H1 (cell line): ENCODE measurements at regions not wholly inside any gene's neighbourhood (a gene's known extent, or its start where the extent isn't known, plus 50 kb on each side); places are given as distances from the start of the nearest gene placed in this dataset.

ENCODE experiments used
- CTCF ChIA-PET: fragments of 300-600 bp; sonication (Branson Sonifier 250); formaldehyde crosslinking; loops from one replicate; lab custom pipeline; 2021; ENCODE audit not compliant: partially characterized antibody; lab: Charles Lee
- POLR2A ChIA-PET: fragments of 300-600 bp; sonication (Branson Sonifier 250); formaldehyde crosslinking; loops from one replicate; lab custom pipeline; 2021; ENCODE audit warnings: inconsistent platforms; ENCODE audit not compliant: partially characterized antibody; lab: Charles Lee
- DNase-seq, 2 experiments: peaks; one replicate each; pipeline versions ENCODE4 v3.0.0 to v3.0.0-alpha.2; 2010 to 2022; ENCODE audit warnings: low spot score in 2 of 2, low read depth in 1 of 2, mixed read lengths in 1 of 2
- FAIRE-seq: peaks from 2 replicates; lab custom pipeline; 2011; peaks lifted over from hg19 to GRCh38; lab: Jason Lieb, UNC
- H2AFZ ChIP-seq: 2 replicates; pipeline ENCODE4 v1.8.1; 2012; ENCODE audit warnings: low read length, inconsistent platforms
- H2AK5ac ChIP-seq: 2 replicates; pipeline ENCODE4 v1.6.1; 2013; ENCODE audit warnings: low read depth, low read length
- H2BK120ac ChIP-seq: replicated peaks from 2 replicates; pipeline ENCODE3; 2013; ENCODE audit warnings: low read depth, low read length, inconsistent platforms
- H2BK12ac ChIP-seq: 2 replicates; pipeline ENCODE4 v1.6.1; 2013; ENCODE audit warnings: low read depth, low read length
- H2BK15ac ChIP-seq: 2 replicates; pipeline ENCODE4 v1.6.1; 2013; ENCODE audit warnings: low read length
- H2BK20ac ChIP-seq: 2 replicates; pipeline ENCODE4 v1.6.1; 2013; ENCODE audit warnings: low read length
- H2BK5ac ChIP-seq: 2 replicates; pipeline ENCODE4 v1.6.1; 2013; ENCODE audit warnings: low read depth, low read length
- H3K14ac ChIP-seq: 2 replicates; pipeline ENCODE4 v1.6.1; 2013; ENCODE audit warnings: inconsistent platforms; ENCODE audit not compliant: insufficient read length
- H3K18ac ChIP-seq: 2 replicates; pipeline ENCODE4 v1.6.1; 2013; ENCODE audit warnings: low read length; ENCODE audit errors: extremely low read depth
- H3K23ac ChIP-seq: 2 replicates; pipeline ENCODE4 v1.6.1; 2013; ENCODE audit warnings: inconsistent platforms; ENCODE audit not compliant: insufficient read length
- H3K23me2 ChIP-seq: 2 replicates; pipeline ENCODE4 v1.6.1; 2013; ENCODE audit warnings: low read depth, low read length
- H3K27ac ChIP-seq: 2 replicates; pipeline ENCODE4 v1.6.1; 2011; ENCODE audit warnings: low read depth, low read length, inconsistent platforms
- H3K27me3 ChIP-seq, 4 experiments: replicated peaks in 1 of 4; 1 replicate in 1 of 4; 2 replicates in 3 of 4; pipeline versions ENCODE4 v1.6.1 to v1.8.1; 2011 to 2013; ENCODE audit warnings: low read length in 3 of 4, mild to moderate bottlenecking in 3 of 4, inconsistent platforms in 2 of 4, mixed read lengths in 2 of 4, moderate library complexity in 1 of 4; ENCODE audit not compliant: control insufficient read depth in 3 of 4, insufficient read depth in 3 of 4; ENCODE audit errors: extremely low read depth in 1 of 4
- H3K36me3 ChIP-seq, 4 experiments: 2 replicates each; pipeline versions ENCODE4 v1.6.1 to v1.8.1; 2011 to 2013; ENCODE audit warnings: mild to moderate bottlenecking in 4 of 4, low read length in 3 of 4, moderate library complexity in 2 of 4, control low read depth in 1 of 4, inconsistent platforms in 1 of 4; ENCODE audit not compliant: insufficient read depth in 4 of 4, control insufficient read depth in 2 of 4
- H3K4ac ChIP-seq: replicated peaks from 2 replicates; pipeline ENCODE3; 2013; ENCODE audit warnings: low read length, low read depth, mixed read lengths, inconsistent platforms; ENCODE audit not compliant: insufficient read length
- H3K4me1 ChIP-seq, 4 experiments: replicated peaks in 1 of 4; 1 replicate in 1 of 4; 2 replicates in 3 of 4; pipeline versions ENCODE4 v1.6.1 to v1.8.1; 2011 to 2013; ENCODE audit warnings: low read length in 3 of 4, inconsistent platforms in 2 of 4, mixed read lengths in 1 of 4; ENCODE audit not compliant: insufficient read depth in 4 of 4, control insufficient read depth in 3 of 4
- H3K4me2 ChIP-seq, 2 experiments: 2 replicates each; pipeline versions ENCODE4 v1.6.1 to v1.8.1; 2011 to 2013; ENCODE audit warnings: low read depth in 2 of 2, low read length in 2 of 2, control low read depth in 1 of 2, inconsistent platforms in 1 of 2, mild to moderate bottlenecking in 1 of 2; ENCODE audit not compliant: insufficient read depth in 1 of 2
- H3K4me3 ChIP-seq, 4 experiments: fragments of 200-600, 300-600 bp in 1 of 4; sonication (generic), shearing (Covaris generic), sonication (Bioruptor Twin) in 1 of 4; 2 replicates each; pipeline versions ENCODE4 v1.5.1 to v1.8.1; 2011 to 2016; ENCODE audit warnings: low read length in 4 of 4, low read depth in 3 of 4, control low read depth in 2 of 4, inconsistent platforms in 2 of 4, mild to moderate bottlenecking in 2 of 4, mixed read lengths in 1 of 4, moderate library complexity in 1 of 4; ENCODE audit not compliant: insufficient read depth in 2 of 4; ENCODE audit errors: extremely low read depth in 1 of 4
- H3K56ac ChIP-seq: replicated peaks from 2 replicates; pipeline ENCODE3; 2013; ENCODE audit warnings: low read depth, mild to moderate bottlenecking, mixed read lengths, low read length, inconsistent platforms; ENCODE audit not compliant: insufficient read length
- H3K79me1 ChIP-seq: 2 replicates; pipeline ENCODE4 v1.6.1; 2013; ENCODE audit warnings: low read depth, low read length, control low read depth
- H3K79me2 ChIP-seq, 2 experiments: 2 replicates each; pipeline versions ENCODE4 v1.6.1 to v1.8.1; 2012 to 2013; ENCODE audit warnings: low read length in 2 of 2, mild to moderate bottlenecking in 2 of 2, inconsistent platforms in 1 of 2; ENCODE audit not compliant: insufficient read depth in 2 of 2, control insufficient read depth in 1 of 2
- H3K9ac ChIP-seq, 4 experiments: replicated peaks in 1 of 4; 1 replicate in 1 of 4; 2 replicates in 3 of 4; pipeline versions ENCODE4 v1.6.1 to v1.8.1; 2011 to 2013; ENCODE audit warnings: low read depth in 3 of 4, low read length in 3 of 4, control low read depth in 2 of 4, mild to moderate bottlenecking in 2 of 4, moderate library complexity in 2 of 4, inconsistent platforms in 1 of 4; ENCODE audit errors: extremely low read depth in 1 of 4
- H3K9me3 ChIP-seq, 2 experiments: 2 replicates each; pipeline versions ENCODE4 v1.6.1 to v1.8.1; 2012 to 2013; ENCODE audit warnings: mild to moderate bottlenecking in 2 of 2, moderate library complexity in 2 of 2, control low read depth in 1 of 2, inconsistent platforms in 1 of 2, low read depth in 1 of 2, low read length in 1 of 2, mixed read lengths in 1 of 2; ENCODE audit not compliant: insufficient read depth in 2 of 2
- H4K20me1 ChIP-seq, 2 experiments: replicated peaks in 1 of 2; 2 replicates each; pipeline versions ENCODE3 to v1.8.1; 2011 to 2013; ENCODE audit warnings: inconsistent platforms in 2 of 2, low read length in 2 of 2, mild to moderate bottlenecking in 1 of 2; ENCODE audit not compliant: insufficient read depth in 2 of 2, control insufficient read depth in 1 of 2
- H4K5ac ChIP-seq: 2 replicates; pipeline ENCODE4 v1.6.1; 2013; ENCODE audit warnings: low read length, low read depth, mixed read lengths, inconsistent platforms; ENCODE audit not compliant: insufficient read length
- H4K8ac ChIP-seq: 2 replicates; pipeline ENCODE4 v1.8.0; 2013; ENCODE audit warnings: mild to moderate bottlenecking, moderate library complexity, low read length, inconsistent platforms; ENCODE audit not compliant: insufficient read depth; ENCODE audit errors: extremely low read depth
- H4K91ac ChIP-seq: replicated peaks from 2 replicates; pipeline ENCODE3; 2013; ENCODE audit warnings: low read length, mixed read lengths, inconsistent platforms; ENCODE audit not compliant: insufficient read length
- ASH2L ChIP-seq: fragments of 200-600, 300-600 bp; sonication (generic); IDR thresholded peaks from one replicate; pipeline ENCODE4 v1.7.1; 2017; ENCODE audit warnings: low read length
- CHD1 ChIP-seq: IDR thresholded peaks from 2 replicates; pipeline ENCODE4 v1.6.1; 2012; ENCODE audit warnings: low read depth, low read length, improper control_type of control experiment
- EGR1 ChIP-seq: IDR thresholded peaks from 2 replicates; pipeline ENCODE4 v1.6.1; 2011; ENCODE audit warnings: low read depth, low read length, borderline replicate concordance
- FOSL1 ChIP-seq: IDR thresholded peaks from 2 replicates; pipeline ENCODE4 v1.6.1; 2011; ENCODE audit warnings: mild to moderate bottlenecking, low read depth, low read length, moderate library complexity; ENCODE audit not compliant: insufficient read depth
- MAFK ChIP-seq: IDR thresholded peaks from 2 replicates; pipeline ENCODE4 v1.6.1; 2012; ENCODE audit warnings: low read depth, mild to moderate bottlenecking, improper control_type of control experiment, low read length
- RAD21 ChIP-seq, 2 experiments: IDR thresholded peaks in 1 of 2; conservative IDR thresholded peaks in 1 of 2; 2 replicates each; pipeline ENCODE4 v1.6.1; 2011; ENCODE audit warnings: low read depth in 2 of 2, low read length in 2 of 2, improper control_type of control experiment in 1 of 2, inconsistent platforms in 1 of 2, mild to moderate bottlenecking in 1 of 2, moderate library complexity in 1 of 2
- RBBP5 ChIP-seq: IDR thresholded peaks from 2 replicates; pipeline ENCODE4 v1.7.1; 2012; ENCODE audit warnings: low read depth, mild to moderate bottlenecking, inconsistent platforms, low read length, moderate library complexity, borderline replicate concordance
- RFX5 ChIP-seq: IDR thresholded peaks from 2 replicates; pipeline ENCODE4 v1.6.1; 2011; ENCODE audit warnings: low read depth, low read length, improper control_type of control experiment, borderline replicate concordance
- SP4 ChIP-seq: IDR thresholded peaks from 2 replicates; pipeline ENCODE4 v1.6.1; 2012; ENCODE audit warnings: low read length, inconsistent platforms
- TCF12 ChIP-seq: IDR thresholded peaks from 2 replicates; pipeline ENCODE4 v1.6.1; 2011; ENCODE audit warnings: low read depth, mild to moderate bottlenecking, low read length
- WGBS, 2 experiments: shearing (Covaris generic) in 1 of 2; methylation state at CpG; one replicate each; pipeline versions ENCODE4 v1.1.6 to v1.1.7; 2013 to 2015; ENCODE audit warnings: low lambda C conversion rate in 2 of 2, mixed read lengths in 2 of 2, inconsistent platforms in 1 of 2, low coverage in 1 of 2, missing lambda C conversion rate in 1 of 2; ENCODE audit not compliant: insufficient replicate concordance in 2 of 2, insufficient coverage in 1 of 2, insufficient read length in 1 of 2; ENCODE audit errors: extremely low coverage in 1 of 2, missing lambda C conversion rate in 1 of 2; 5-methylcytosine and 5-hydroxymethylcytosine counted together

GRCh38 chr6:88539295-88539764, 373.2 kb upstream of the CNR1 start:
- WGBS, 2 experiments = 52% methylated on average over 4 of the region's 4 CpGs; no CpG with 5 or more reads in 1 of the 2 experiments
- Histone ChIP-seq H4K91ac (no peak overlapping the region), H2BK5ac (no peak overlapping the region), H3K56ac (no peak overlapping the region), H3K4me3 (no peak overlapping the region), H3K9me3 (no peaks in the 10 kb centered on the region), H3K23ac (no peak overlapping the region), H3K27me3 (no peaks in the 10 kb centered on the region), H2BK20ac (no peak overlapping the region), H3K36me3 (no peaks in the 10 kb centered on the region), H3K14ac (no peak overlapping the region), H3K4ac (no peak overlapping the region), H3K4me2 (no peak overlapping the region), H4K5ac (no peak overlapping the region), H3K9ac (no peak overlapping the region), H4K8ac (no peak overlapping the region), H3K23me2 (no peaks in the 10 kb centered on the region), H2AFZ (no peak overlapping the region), H2AK5ac (no peak overlapping the region), H4K20me1 (peaks cover 0 to 2% of the 10 kb centered on the region in 2 experiments), H3K27ac (no peak overlapping the region), H2BK12ac (no peak overlapping the region), H3K79me1 (no peaks in the 10 kb centered on the region), H2BK15ac (no peak overlapping the region), H3K18ac (no peak overlapping the region)
- DNase-seq (no peak), FAIRE-seq (no peak)
- ChIA-PET CTCF (interaction anchor here (0.8 to 1.3 kb wide), 3 partner anchors 18 to 130 kb away, joined by 3 read pairs; no protein-coding TSS in a partner anchor), POLR2A (no interaction called here)
- TF ChIP-seq RFX5 = no peak
- TF ChIP-seq RBBP5 = no peak
- no peak for TF ChIP-seq ASH2L
- TF ChIP-seq RAD21 (IDR thresholded peaks at IDR 0.05 in 1 of 2, conservative IDR thresholded peaks at IDR 0.05 in 1 of 2; ENCODE audit: low read depth in 2 of 2, low read length in 2 of 2) = no peak
- TF ChIP-seq SP4 = no peak
- TF ChIP-seq FOSL1 = no peak
- no peak for TF ChIP-seq TCF12
- no peak for TF ChIP-seq MAFK
- no peak for TF ChIP-seq EGR1
- TF ChIP-seq CHD1 = no peak
- TF ChIP-seq, all 59 proteins: peak for 0
- H2BK120ac ChIP-seq = no peak overlapping the region
- H3K79me2 ChIP-seq = no peaks in the 10 kb centered on the region
- H3K4me1 ChIP-seq = peaks cover 0 to 6% (median 0%) of the 10 kb centered on the region in 4 experiments; a peak in 2 of 7 replicates
